Endodermal cell (in vitro differentiated cells): ENCODE measurements at regions not wholly inside any gene's neighbourhood (a gene's known extent, or its start where the extent isn't known, plus 50 kb on each side); places are given as distances from the start of the nearest gene placed in this dataset.

ENCODE experiments used
- DNase-seq: peaks from one replicate; pipeline ENCODE4 v3.0.0-alpha.2; 2017
- H3K27ac ChIP-seq: 2 replicates; pipeline ENCODE4 v1.5.1; 2013; ENCODE audit warnings: mild to moderate bottlenecking, low read depth, low read length, moderate library complexity
- H3K27me3 ChIP-seq: 2 replicates; pipeline ENCODE4 v1.6.1; 2013; ENCODE audit warnings: mild to moderate bottlenecking, low read length, moderate library complexity; ENCODE audit not compliant: insufficient read depth, control insufficient read depth, poor library complexity, severe bottlenecking
- H3K36me3 ChIP-seq: 2 replicates; pipeline ENCODE4 v1.7.0; 2013; ENCODE audit warnings: mild to moderate bottlenecking, low read length, moderate library complexity; ENCODE audit not compliant: control insufficient read depth, insufficient read depth
- H3K4me1 ChIP-seq: one replicate; pipeline ENCODE4 v1.7.0; 2013; ENCODE audit warnings: low read length; ENCODE audit not compliant: control insufficient read depth, insufficient read depth
- H3K4me3 ChIP-seq: 2 replicates; pipeline ENCODE4 v1.5.1; 2013; ENCODE audit warnings: mild to moderate bottlenecking, low read length, moderate library complexity
- H3K9ac ChIP-seq: 2 replicates; pipeline ENCODE4 v1.6.1; 2013; ENCODE audit warnings: mild to moderate bottlenecking, low read length, moderate library complexity; ENCODE audit not compliant: poor library complexity, severe bottlenecking; ENCODE audit errors: extremely low read depth
- H3K9me3 ChIP-seq: 2 replicates; pipeline ENCODE4 v1.6.1; 2013; ENCODE audit warnings: mild to moderate bottlenecking, low read length, moderate library complexity; ENCODE audit not compliant: control insufficient read depth
- H3K27ac Mint-ChIP-seq: 2 replicates; pipeline ENCODE4 v1.8.0; 2020; ENCODE audit warnings: mixed read lengths
- H3K27me3 Mint-ChIP-seq: 2 replicates; pipeline ENCODE4 v1.8.0; 2021; ENCODE audit warnings: mild to moderate bottlenecking, mixed read lengths; ENCODE audit not compliant: insufficient read depth
- H3K36me3 Mint-ChIP-seq: 2 replicates; pipeline ENCODE4 v1.8.0; 2020; ENCODE audit warnings: low read depth, mixed read lengths
- H3K4me1 Mint-ChIP-seq: 2 replicates; pipeline ENCODE4 v1.8.0; 2020; ENCODE audit warnings: mixed read lengths
- H3K4me3 Mint-ChIP-seq: 2 replicates; pipeline ENCODE4 v1.8.0; 2020; ENCODE audit warnings: mild to moderate bottlenecking, moderate library complexity, mixed read lengths
- H3K9me3 Mint-ChIP-seq: 2 replicates; pipeline ENCODE4 v1.8.0; 2020; ENCODE audit warnings: mild to moderate bottlenecking, mixed read lengths
- WGBS, 2 experiments: methylation state at CpG; one replicate each; pipeline versions ENCODE4 v1.1.5 to v1.1.7; 2013; ENCODE audit warnings: missing lambda C conversion rate in 2 of 2, mixed read lengths in 1 of 2; ENCODE audit not compliant: insufficient coverage in 1 of 2, insufficient read length in 1 of 2; 5-methylcytosine and 5-hydroxymethylcytosine counted together
- TF ChIP-seq, protein P1 (sequence below): fragments of 200-600 bp; sonication (generic); conservative IDR thresholded peaks from 2 replicates; pipeline ENCODE4 v1.5.0; 2021; ENCODE audit warnings: antibody characterized with exemption, mild to moderate bottlenecking

DNA sequence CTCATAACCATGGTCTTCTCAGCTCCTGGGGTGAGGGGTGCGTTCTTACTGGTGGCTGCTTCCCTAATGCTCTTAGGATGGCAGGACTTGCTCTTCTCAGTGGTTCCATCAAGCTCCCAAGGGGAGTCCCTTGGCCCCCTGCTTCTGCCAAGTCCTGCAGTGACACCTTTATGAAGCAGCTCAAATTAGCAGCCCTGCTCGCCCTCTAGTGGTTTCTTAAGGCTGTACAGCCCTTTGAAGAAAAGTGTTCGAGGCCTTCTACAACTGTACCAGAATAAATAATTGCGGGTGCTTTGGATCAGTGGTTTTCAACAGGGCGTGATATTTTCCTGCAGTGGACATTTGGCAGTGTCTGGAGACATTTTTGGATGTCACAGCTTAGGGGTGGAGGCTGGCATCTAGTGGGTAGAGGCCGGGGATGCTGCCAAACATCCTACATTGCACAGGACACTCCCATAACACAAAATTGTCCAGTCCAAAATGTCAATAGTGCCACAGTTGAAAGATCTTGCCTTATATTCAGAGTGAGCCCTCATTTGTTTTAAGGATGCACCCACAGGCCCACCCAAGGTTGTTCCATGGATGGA lies 204.7 kb upstream of the S100G start:
- Mint-ChIP-seq H3K27me3 (no peaks in the 10 kb centered on the region), H3K36me3 (peaks cover 39% of the 10 kb centered on the region), H3K9me3 (peaks cover 7% of the 10 kb centered on the region), H3K4me1 (peaks cover 20% of the 10 kb centered on the region), H3K4me3 (no peak overlapping the region), H3K27ac (peak overlapping the region; percentile 68)
- WGBS, 2 experiments, result 43% methylated on average over 5 of the region's 6 CpGs; no CpG with 5 or more reads in 1 of the 2 experiments
- Histone ChIP-seq H3K27me3 (no peaks in the 10 kb centered on the region), H3K27ac (no peak overlapping the region), H3K4me3 (no peak overlapping the region), H3K9me3 (no peaks in the 10 kb centered on the region), H3K9ac (no peak overlapping the region), H3K36me3 (no peaks in the 10 kb centered on the region), H3K4me1 (no peaks in the 10 kb centered on the region)
- TF ChIP-seq, protein P1, sequence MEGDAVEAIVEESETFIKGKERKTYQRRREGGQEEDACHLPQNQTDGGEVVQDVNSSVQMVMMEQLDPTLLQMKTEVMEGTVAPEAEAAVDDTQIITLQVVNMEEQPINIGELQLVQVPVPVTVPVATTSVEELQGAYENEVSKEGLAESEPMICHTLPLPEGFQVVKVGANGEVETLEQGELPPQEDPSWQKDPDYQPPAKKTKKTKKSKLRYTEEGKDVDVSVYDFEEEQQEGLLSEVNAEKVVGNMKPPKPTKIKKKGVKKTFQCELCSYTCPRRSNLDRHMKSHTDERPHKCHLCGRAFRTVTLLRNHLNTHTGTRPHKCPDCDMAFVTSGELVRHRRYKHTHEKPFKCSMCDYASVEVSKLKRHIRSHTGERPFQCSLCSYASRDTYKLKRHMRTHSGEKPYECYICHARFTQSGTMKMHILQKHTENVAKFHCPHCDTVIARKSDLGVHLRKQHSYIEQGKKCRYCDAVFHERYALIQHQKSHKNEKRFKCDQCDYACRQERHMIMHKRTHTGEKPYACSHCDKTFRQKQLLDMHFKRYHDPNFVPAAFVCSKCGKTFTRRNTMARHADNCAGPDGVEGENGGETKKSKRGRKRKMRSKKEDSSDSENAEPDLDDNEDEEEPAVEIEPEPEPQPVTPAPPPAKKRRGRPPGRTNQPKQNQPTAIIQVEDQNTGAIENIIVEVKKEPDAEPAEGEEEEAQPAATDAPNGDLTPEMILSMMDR, result peak; percentile 88
- DNase-seq, result peak; percentile 83

GRCh38 chrX:16451334-16451733 lies 198.6 kb upstream of the S100G start:
- no peaks in the 10 kb centered on the region for H3K4me1 ChIP-seq
- Mint-ChIP-seq H3K27ac (no peak overlapping the region), H3K4me1 (peaks cover 29% of the 10 kb centered on the region)

GRCh38 chrX:16454926-16455325 lies 195.0 kb upstream of the S100G start:
- 90% methylated on average over 1 of the region's 1 CpG; no CpG with 5 or more reads in 1 of the 2 experiments for WGBS, 2 experiments
- Histone ChIP-seq H3K4me1 (no peaks in the 10 kb centered on the region), H3K27me3 (no peaks in the 10 kb centered on the region), H3K9me3 (no peaks in the 10 kb centered on the region), H3K9ac (no peak overlapping the region), H3K27ac (no peak overlapping the region), H3K36me3 (no peaks in the 10 kb centered on the region), H3K4me3 (no peak overlapping the region)
- H3K27ac Mint-ChIP-seq, result peak overlapping the region; percentile 61
- no peaks in the 10 kb centered on the region for H3K9me3 Mint-ChIP-seq
- no peak for DNase-seq
- H3K27me3 Mint-ChIP-seq, result no peaks in the 10 kb centered on the region
- TF ChIP-seq, protein P1, result no peak
- peaks cover 45% of the 10 kb centered on the region for H3K36me3 Mint-ChIP-seq
- peaks cover 24% of the 10 kb centered on the region for H3K4me1 Mint-ChIP-seq
- H3K4me3 Mint-ChIP-seq, result no peak overlapping the region

More at GRCh38 chrX:16451334-16451733, 198.6 kb upstream of the S100G start:
- WGBS, 2 experiments, result 83 to 100% methylated on average over 3 to 4 of the region's 4 CpGs
- no peaks in the 10 kb centered on the region for H3K9me3 ChIP-seq
- Mint-ChIP-seq H3K4me3 (no peak overlapping the region), H3K9me3 (no peaks in the 10 kb centered on the region), H3K27me3 (no peaks in the 10 kb centered on the region), H3K36me3 (peaks cover 40% of the 10 kb centered on the region)
- H3K27me3 ChIP-seq, result no peaks in the 10 kb centered on the region
- H3K4me3 ChIP-seq, result no peak overlapping the region
- no peak overlapping the region for H3K9ac ChIP-seq
- H3K36me3 ChIP-seq, result no peaks in the 10 kb centered on the region
- TF ChIP-seq, protein P1, result no peak
- no peak for DNase-seq
- H3K27ac ChIP-seq, result no peak overlapping the region
